ENCODE measurements at regions not wholly inside any gene's neighbourhood (a gene's known extent, or its start where the extent isn't known, plus 50 kb on each side); places are given as distances from the start of the nearest gene placed in this dataset.

- Histone ChIP-seq H3K4me1 (ENCODE audit: control insufficient read depth, insufficient read depth, low read length) (no peaks in the 10 kb centered on the region), H3K36me3 (ENCODE audit: control insufficient read depth, insufficient read depth, low read length) (no peaks in the 10 kb centered on the region), H3K4me3 (ENCODE audit: low read length) (no peak overlapping the region), H3K27ac (ENCODE audit: low read length) (no peak overlapping the region), H3K9me3 (ENCODE audit: control insufficient read depth, insufficient read depth, low read length) (no peaks in the 10 kb centered on the region), H3K27me3 (ENCODE audit: control insufficient read depth, insufficient read depth, low read length) (peaks cover 2% of the 10 kb centered on the region)
- TF ChIP-seq, protein P1, sequence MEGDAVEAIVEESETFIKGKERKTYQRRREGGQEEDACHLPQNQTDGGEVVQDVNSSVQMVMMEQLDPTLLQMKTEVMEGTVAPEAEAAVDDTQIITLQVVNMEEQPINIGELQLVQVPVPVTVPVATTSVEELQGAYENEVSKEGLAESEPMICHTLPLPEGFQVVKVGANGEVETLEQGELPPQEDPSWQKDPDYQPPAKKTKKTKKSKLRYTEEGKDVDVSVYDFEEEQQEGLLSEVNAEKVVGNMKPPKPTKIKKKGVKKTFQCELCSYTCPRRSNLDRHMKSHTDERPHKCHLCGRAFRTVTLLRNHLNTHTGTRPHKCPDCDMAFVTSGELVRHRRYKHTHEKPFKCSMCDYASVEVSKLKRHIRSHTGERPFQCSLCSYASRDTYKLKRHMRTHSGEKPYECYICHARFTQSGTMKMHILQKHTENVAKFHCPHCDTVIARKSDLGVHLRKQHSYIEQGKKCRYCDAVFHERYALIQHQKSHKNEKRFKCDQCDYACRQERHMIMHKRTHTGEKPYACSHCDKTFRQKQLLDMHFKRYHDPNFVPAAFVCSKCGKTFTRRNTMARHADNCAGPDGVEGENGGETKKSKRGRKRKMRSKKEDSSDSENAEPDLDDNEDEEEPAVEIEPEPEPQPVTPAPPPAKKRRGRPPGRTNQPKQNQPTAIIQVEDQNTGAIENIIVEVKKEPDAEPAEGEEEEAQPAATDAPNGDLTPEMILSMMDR (IDR thresholded peaks at IDR 0.05) = no peak
- H3K4me1 Mint-ChIP-seq = no peaks in the 10 kb centered on the region
- H3K4me3 Mint-ChIP-seq = no peak overlapping the region
- H3K27me3 Mint-ChIP-seq (ENCODE audit: low read depth in 2 of 2) = peaks cover 2 to 9% of the 10 kb centered on the region in 2 donors
- H3K36me3 Mint-ChIP-seq = no peaks in the 10 kb centered on the region
- WGBS (ENCODE audit: insufficient coverage) = 80% methylated on average over 2 of the region's 2 CpGs
- no peaks in the 10 kb centered on the region for H3K9me3 Mint-ChIP-seq
- intact Hi-C loops (cut with micrococcal nuclease) = loop anchor here (5.0 kb wide), 1 partner anchor 94 kb away; no protein-coding TSS in a partner anchor
- DNase-seq (no peak), ATAC-seq (no peak)
- H3K27ac Mint-ChIP-seq = no peak overlapping the region
Observed at GRCh38 chr9:38256461-38256860, 136.0 kb upstream of the ALDH1B1 start.

- H3K36me3 ChIP-seq (ENCODE audit: control insufficient read depth, insufficient read depth, low read length) = no peaks in the 10 kb centered on the region
- H3K4me1 Mint-ChIP-seq = no peaks in the 10 kb centered on the region
Observed at GRCh38 chr9:38255599-38255998, 136.9 kb upstream of the ALDH1B1 start.

GRCh38 chr9:38254756-38255155 lies 137.7 kb upstream of the ALDH1B1 start:
- H3K27me3 ChIP-seq (ENCODE audit: control insufficient read depth, insufficient read depth, low read length) = no peaks in the 10 kb centered on the region
- no peaks in the 10 kb centered on the region for H3K4me1 Mint-ChIP-seq
- H3K36me3 ChIP-seq (ENCODE audit: control insufficient read depth, insufficient read depth, low read length) = no peaks in the 10 kb centered on the region
- no peaks in the 10 kb centered on the region for H3K4me1 ChIP-seq (ENCODE audit: control insufficient read depth, insufficient read depth, low read length)
- TF ChIP-seq, protein P1 (IDR thresholded peaks at IDR 0.05) = no peak
- H3K4me3 Mint-ChIP-seq = no peak overlapping the region
- H3K36me3 Mint-ChIP-seq = no peaks in the 10 kb centered on the region
- H3K4me3 ChIP-seq (ENCODE audit: low read length) = no peak overlapping the region
- no peak for ATAC-seq
- DNase-seq = no peak
- H3K27ac ChIP-seq (ENCODE audit: low read length) = no peak overlapping the region
- 93% methylated on average over 2 of the region's 2 CpGs for WGBS (ENCODE audit: insufficient coverage)
- no peaks in the 10 kb centered on the region for H3K9me3 ChIP-seq (ENCODE audit: control insufficient read depth, insufficient read depth, low read length)
- intact Hi-C loops (cut with micrococcal nuclease) = loop anchor here (5.0 kb wide), 1 partner anchor 92 kb away; no protein-coding TSS in a partner anchor
- no peaks in the 10 kb centered on the region for H3K9me3 Mint-ChIP-seq
- peaks cover under 1 to 3% of the 10 kb centered on the region in 2 donors for H3K27me3 Mint-ChIP-seq (ENCODE audit: low read depth in 2 of 2)
- H3K27ac Mint-ChIP-seq = no peak overlapping the region

More at GRCh38 chr9:38255599-38255998, 136.9 kb upstream of the ALDH1B1 start:
- DNase-seq (no peak), ATAC-seq (no peak)
- no peak overlapping the region for H3K4me3 Mint-ChIP-seq
- Histone ChIP-seq H3K27me3 (ENCODE audit: control insufficient read depth, insufficient read depth, low read length) (peaks cover 2% of the 10 kb centered on the region), H3K27ac (ENCODE audit: low read length) (no peak overlapping the region), H3K9me3 (ENCODE audit: control insufficient read depth, insufficient read depth, low read length) (no peaks in the 10 kb centered on the region), H3K4me3 (ENCODE audit: low read length) (no peak overlapping the region), H3K4me1 (ENCODE audit: control insufficient read depth, insufficient read depth, low read length) (no peaks in the 10 kb centered on the region)
- intact Hi-C loops (cut with micrococcal nuclease) = loop anchor here (5.0 kb wide), 1 partner anchor 93 kb away; no protein-coding TSS in a partner anchor
- WGBS (ENCODE audit: insufficient coverage) = 80% methylated on average over 2 of the region's 3 CpGs
- H3K9me3 Mint-ChIP-seq = no peaks in the 10 kb centered on the region
- H3K36me3 Mint-ChIP-seq = no peaks in the 10 kb centered on the region
- H3K27me3 Mint-ChIP-seq (ENCODE audit: low read depth in 2 of 2) = peaks cover 2 to 9% of the 10 kb centered on the region in 2 donors
- H3K27ac Mint-ChIP-seq = no peak overlapping the region
- TF ChIP-seq, protein P1 (IDR thresholded peaks at IDR 0.05) = no peak

GRCh38 chr9:38254151-38254550 lies 138.4 kb upstream of the ALDH1B1 start:
- H3K27me3 ChIP-seq (ENCODE audit: control insufficient read depth, insufficient read depth, low read length) = no peaks in the 10 kb centered on the region
- no peaks in the 10 kb centered on the region for H3K4me1 ChIP-seq (ENCODE audit: control insufficient read depth, insufficient read depth, low read length)
- intact Hi-C loops (cut with micrococcal nuclease) = no loop called here
- H3K4me3 ChIP-seq (ENCODE audit: low read length) = no peak overlapping the region
- ATAC-seq = no peak
- H3K27ac ChIP-seq (ENCODE audit: low read length) = no peak overlapping the region
- H3K4me1 Mint-ChIP-seq = no peaks in the 10 kb centered on the region
- WGBS (ENCODE audit: insufficient coverage) = 85% methylated on average over 7 of the region's 7 CpGs
- no peak for DNase-seq
- H3K9me3 ChIP-seq (ENCODE audit: control insufficient read depth, insufficient read depth, low read length) = no peaks in the 10 kb centered on the region
- TF ChIP-seq, protein P1 (IDR thresholded peaks at IDR 0.05) = no peak
- no peak overlapping the region for H3K27ac Mint-ChIP-seq
- H3K27me3 Mint-ChIP-seq (ENCODE audit: low read depth in 2 of 2) = no peaks in the 10 kb centered on the region
- H3K4me3 Mint-ChIP-seq = no peak overlapping the region
- no peaks in the 10 kb centered on the region for H3K9me3 Mint-ChIP-seq
- H3K36me3 Mint-ChIP-seq = no peaks in the 10 kb centered on the region
- no peaks in the 10 kb centered on the region for H3K36me3 ChIP-seq (ENCODE audit: control insufficient read depth, insufficient read depth, low read length)
